ENCODE measurements at regions not wholly inside any gene's neighbourhood (a gene's known extent, or its start where the extent isn't known, plus 50 kb on each side); places are given as distances from the start of the nearest gene placed in this dataset.

DNA sequence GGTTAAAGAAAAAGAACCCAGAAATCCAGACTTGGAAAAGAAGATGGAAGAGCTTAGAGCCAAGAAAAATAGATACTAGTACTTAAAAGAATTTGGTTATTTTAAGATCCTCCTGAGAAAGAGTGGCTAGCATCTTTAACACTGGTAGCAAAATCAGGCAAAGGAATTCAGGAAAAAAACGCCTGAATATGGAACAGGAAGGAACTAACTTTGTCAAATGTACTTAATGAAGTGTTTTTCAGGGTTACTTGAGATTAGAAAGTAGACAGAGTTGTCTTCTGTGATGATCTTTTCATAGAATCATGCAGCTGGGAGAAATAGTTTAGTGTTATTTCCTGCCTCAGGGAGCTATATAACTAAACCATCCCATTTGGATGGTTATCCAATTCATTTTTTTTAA is 50.8 kb upstream of the SASH1 start:
- no peak for DNase-seq (ENCODE audit: low spot score)
